Upper lobe of left lung (tissue), 6 donors: ENCODE measurements at regions not wholly inside any gene's neighbourhood (a gene's known extent, or its start where the extent isn't known, plus 50 kb on each side); places are given as distances from the start of the nearest gene placed in this dataset.
"Not testable (repeated sequence)": the region's sequence is repeated elsewhere in the genome, so short reads cannot be mapped to it uniquely, and the experiment has no call there.

Experiments used
- ATAC-seq, 2 donors: fragments of 200-7000 bp; cut with Tn5 transposase; one replicate each; pipeline ENCODE4 v1.9.1; 2022; ENCODE audit warnings: mild to moderate bottlenecking in 2 of 2, moderate library complexity in 2 of 2; ENCODE audit not compliant: low FRiP score in 2 of 2
- DNase-seq, 2 donors: peaks; one replicate each; pipeline ENCODE4 v3.0.0-alpha.2; 2019 to 2020
- H3K27ac ChIP-seq, 4 donors: fragments of 200-600 bp; sonication (generic); one replicate each; pipeline ENCODE4 v1.5.1; 2016 to 2019
- H3K27me3 ChIP-seq, 4 donors: fragments of 200-600 bp; sonication (generic); one replicate each; pipeline ENCODE4 v1.5.1; 2017 to 2019
- H3K36me3 ChIP-seq, 4 donors: fragments of 200-600 bp; sonication (generic); one replicate each; pipeline ENCODE4 v1.5.1; 2016 to 2019
- H3K4me1 ChIP-seq, 4 donors: fragments of 200-600 bp; sonication (generic); one replicate each; pipeline ENCODE4 v1.5.1; 2018 to 2019
- H3K4me3 ChIP-seq, 4 donors: fragments of 200-600 bp; sonication (generic); one replicate each; pipeline ENCODE4 v1.5.1; 2017 to 2019; ENCODE audit warnings: mild to moderate bottlenecking in 2 of 4, moderate library complexity in 1 of 4
- H3K9me3 ChIP-seq, 4 donors: fragments of 200-600 bp; sonication (generic); one replicate each; pipeline ENCODE4 v1.5.1; 2018 to 2019
- CTCF ChIP-seq, 6 experiments: fragments of 450-650 bp in 4 of 6; fragments of 200-600 bp in 2 of 6; sonication (generic) in 2 of 6; IDR thresholded peaks; one replicate each; pipeline ENCODE4 v1.5.1; 2016 to 2019; ENCODE audit warnings: antibody characterized with exemption in 6 of 6
- EP300 ChIP-seq, 4 donors: sonication (generic); formaldehyde crosslinking; IDR thresholded peaks; one replicate each; pipeline ENCODE4 v1.5.1; 2017; ENCODE audit warnings: antibody characterized with exemption in 4 of 4, control low read depth in 2 of 4
- POLR2A ChIP-seq, 4 donors: fragments of 450-650 bp; IDR thresholded peaks; one replicate each; pipeline ENCODE4 v1.5.1; 2016 to 2017; ENCODE audit warnings: antibody characterized with exemption in 4 of 4, mild to moderate bottlenecking in 2 of 4
- POLR2AphosphoS5 ChIP-seq, 2 donors: sonication (generic); formaldehyde crosslinking; IDR thresholded peaks; one replicate each; pipeline ENCODE4 v1.5.1; 2017; ENCODE audit warnings: antibody characterized with exemption in 2 of 2
- WGBS, 2 donors: methylation state at CpG; one replicate each; pipeline ENCODE4 v1.1.5; 2017 to 2018; 5-methylcytosine and 5-hydroxymethylcytosine counted together
- donor health status: DM: no; HTN: no; CAD: no; lungs with moderate emphysema.
- donor health status: DM: no; HTN: yes; CAD: no; lungs with severe emphysema.

- Histone ChIP-seq H3K9me3 (no peaks in the 10 kb centered on the region), H3K4me3 (no peak overlapping the region), H3K36me3 (no peaks in the 10 kb centered on the region), H3K27me3 (no peaks in the 10 kb centered on the region), H3K4me1 (no peaks in the 10 kb centered on the region), H3K27ac (no peak overlapping the region)
- ATAC-seq = no peak
- TF ChIP-seq POLR2A (IDR thresholded peaks at IDR 0.05) (no peak), POLR2AphosphoS5 (IDR thresholded peaks at IDR 0.05) (no peak), CTCF (IDR thresholded peaks at IDR 0.05) (no peak), EP300 (IDR thresholded peaks at IDR 0.05) (no peak)
- no peak for DNase-seq
Measured at GRCh38 chrX:76509775-76510174, 82.3 kb downstream of the MAGEE1 start.

GRCh38 chrX:76517544-76517943 lies 90.0 kb downstream of the MAGEE1 start:
- Histone ChIP-seq H3K9me3 (peaks cover 0 to 3% (median 0%) of the 10 kb centered on the region in 4 donors), H3K4me1 (no peaks in the 10 kb centered on the region), H3K27me3 (no peaks in the 10 kb centered on the region), H3K36me3 (no peaks in the 10 kb centered on the region), H3K4me3 (no peak overlapping the region), H3K27ac (no peak overlapping the region)
- TF ChIP-seq EP300 (IDR thresholded peaks at IDR 0.05) (no peak), POLR2A (IDR thresholded peaks at IDR 0.05) (no peak), POLR2AphosphoS5 (IDR thresholded peaks at IDR 0.05) (no peak), CTCF (IDR thresholded peaks at IDR 0.05) (no peak)
- no peak for DNase-seq
- 37 to 67% methylated on average over 4 of the region's 4 CpGs for WGBS, 2 donors
- no peak for ATAC-seq

GRCh38 chrX:76520273-76521054 lies 93.0 kb downstream of the MAGEE1 start:
- peak in 1 of 2 donors; percentile 26 for DNase-seq
- ATAC-seq = peak in 1 of 2 donors; percentile 57
- H3K36me3 ChIP-seq = no peaks in the 10 kb centered on the region
- no peak overlapping the region for H3K27ac ChIP-seq
- no peak overlapping the region for H3K4me3 ChIP-seq
- H3K27me3 ChIP-seq = no peaks in the 10 kb centered on the region
- TF ChIP-seq CTCF (IDR thresholded peaks at IDR 0.05) = no peak
- no peak for TF ChIP-seq POLR2A (IDR thresholded peaks at IDR 0.05)
- TF ChIP-seq POLR2AphosphoS5 (IDR thresholded peaks at IDR 0.05) = no peak
- no peak for TF ChIP-seq EP300 (IDR thresholded peaks at IDR 0.05)
- no peaks in the 10 kb centered on the region for H3K4me1 ChIP-seq
- peaks cover 0 to 8% (median 0%) of the 10 kb centered on the region in 4 donors for H3K9me3 ChIP-seq
- 84 to 95% methylated on average over 12 to 23 of the region's 23 CpGs for WGBS, 2 donors

GRCh38 chrX:76535675-76536074 lies 108.2 kb downstream of the MAGEE1 start:
- ATAC-seq, DNase-seq, H3K4me3 ChIP-seq, H3K4me1 ChIP-seq, H3K27me3 ChIP-seq, H3K27ac ChIP-seq, H3K36me3 ChIP-seq, H3K9me3 ChIP-seq: not testable (repeated sequence)
- WGBS, 2 donors = 88 to 90% methylated on average over 2 of the region's 2 CpGs

GRCh38 chrX:76538860-76539259 lies 111.3 kb downstream of the MAGEE1 start:
- ATAC-seq = no peak
- no peaks in the 10 kb centered on the region for H3K36me3 ChIP-seq
- H3K27ac ChIP-seq = no peak overlapping the region
- H3K4me3 ChIP-seq = no peak overlapping the region
- TF ChIP-seq POLR2A (IDR thresholded peaks at IDR 0.05) = no peak
- no peak for TF ChIP-seq POLR2AphosphoS5 (IDR thresholded peaks at IDR 0.05)
- TF ChIP-seq CTCF (IDR thresholded peaks at IDR 0.05) = no peak
- TF ChIP-seq EP300 (IDR thresholded peaks at IDR 0.05) = no peak
- no peak for DNase-seq
- no peaks in the 10 kb centered on the region for H3K27me3 ChIP-seq
- H3K9me3 ChIP-seq = no peaks in the 10 kb centered on the region
- WGBS, 2 donors = 4 to 30% methylated on average over 2 of the region's 2 CpGs
- H3K4me1 ChIP-seq = no peaks in the 10 kb centered on the region

- ATAC-seq, DNase-seq, H3K4me3 ChIP-seq, H3K9me3 ChIP-seq, H3K4me1 ChIP-seq, H3K27me3 ChIP-seq, H3K36me3 ChIP-seq, H3K27ac ChIP-seq: not testable (repeated sequence)
Measured at GRCh38 chrX:76543381-76543780, 115.9 kb downstream of the MAGEE1 start.
